Stimulated activated CD4-positive, alpha-beta T cell treated with anti-CD3 and anti-CD28 coated beads, Interleukin-2, amount 100 ng/mL, for 4 hours (primary cell): ENCODE measurements at regions not wholly inside any gene's neighbourhood (a gene's known extent, or its start where the extent isn't known, plus 50 kb on each side); places are given as distances from the start of the nearest gene placed in this dataset.

Source experiments
- DNase-seq: peaks from one replicate; pipeline ENCODE4 v3.0.0-alpha.2; 2020; ENCODE audit warnings: low read depth

DNA sequence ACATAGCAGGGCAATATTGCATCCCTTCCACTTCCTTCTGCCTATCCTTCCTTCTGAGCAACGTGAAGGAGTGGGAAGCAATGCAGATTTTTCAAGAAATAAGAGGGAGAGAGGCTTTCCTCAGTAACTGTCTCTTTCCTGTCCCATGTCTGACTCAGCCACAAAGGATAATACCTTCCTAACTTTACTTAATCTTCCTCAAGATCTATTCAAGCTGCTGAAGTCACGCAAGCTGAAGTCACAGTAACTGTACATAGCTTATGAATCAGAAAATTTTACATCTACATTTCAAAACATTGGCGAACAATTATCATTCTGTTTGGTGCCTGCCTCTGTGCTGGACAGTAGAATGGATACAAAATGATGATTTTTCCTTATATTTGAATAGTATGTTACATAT, 86.4 kb upstream of the POU3F2 start:
- DNase-seq, result no peak

DNA sequence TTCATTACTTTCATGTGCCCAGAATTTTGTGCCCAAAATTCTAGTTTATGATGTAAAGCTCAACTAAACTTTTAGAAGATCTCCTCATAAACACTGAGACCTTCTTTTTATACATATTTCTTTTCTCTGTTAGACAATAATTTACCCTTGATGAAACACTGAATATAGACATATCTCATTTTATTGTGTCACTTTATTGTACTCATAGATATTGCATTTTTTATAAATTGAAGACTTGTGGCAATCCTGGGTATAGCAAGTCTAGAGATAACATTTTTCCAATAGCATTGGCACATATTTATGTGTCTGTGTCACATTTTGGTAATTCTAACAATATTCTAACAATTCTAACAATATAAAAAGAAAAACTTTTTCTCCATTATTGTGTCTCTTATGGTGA, 74.9 kb upstream of the POU3F2 start:
- DNase-seq, result no peak

GRCh38 chr6:98764373-98764911, 69.9 kb upstream of the POU3F2 start:
- DNase-seq, result no peak

GRCh38 chr6:98769546-98769945, 64.8 kb upstream of the POU3F2 start:
- DNase-seq, result no peak

DNA sequence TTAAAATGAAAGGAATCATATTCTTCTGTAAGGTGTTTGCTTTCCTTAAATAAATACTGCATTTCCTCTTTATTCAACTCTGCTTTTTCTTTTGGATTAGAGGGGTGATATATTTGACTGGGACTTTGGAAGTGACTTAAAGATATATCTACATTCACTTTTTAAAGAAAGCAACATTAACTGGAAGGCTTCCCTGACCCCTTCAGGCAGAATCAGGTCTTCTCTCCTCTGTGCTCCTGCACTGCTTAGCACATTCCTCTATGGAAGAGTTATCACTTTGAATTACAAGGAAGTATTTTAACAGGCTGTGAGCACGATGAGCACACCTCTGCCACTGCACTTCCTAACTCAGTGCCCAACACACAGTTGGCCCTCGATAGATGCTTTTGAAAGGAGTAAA, 59.2 kb upstream of the POU3F2 start:
- DNase-seq, result no peak

- no peak for DNase-seq
Observed at GRCh38 chr6:98777762-98778161, 56.6 kb upstream of the POU3F2 start.

GRCh38 chr6:98779618-98780017, 54.8 kb upstream of the POU3F2 start:
- DNase-seq, result no peak

DNA sequence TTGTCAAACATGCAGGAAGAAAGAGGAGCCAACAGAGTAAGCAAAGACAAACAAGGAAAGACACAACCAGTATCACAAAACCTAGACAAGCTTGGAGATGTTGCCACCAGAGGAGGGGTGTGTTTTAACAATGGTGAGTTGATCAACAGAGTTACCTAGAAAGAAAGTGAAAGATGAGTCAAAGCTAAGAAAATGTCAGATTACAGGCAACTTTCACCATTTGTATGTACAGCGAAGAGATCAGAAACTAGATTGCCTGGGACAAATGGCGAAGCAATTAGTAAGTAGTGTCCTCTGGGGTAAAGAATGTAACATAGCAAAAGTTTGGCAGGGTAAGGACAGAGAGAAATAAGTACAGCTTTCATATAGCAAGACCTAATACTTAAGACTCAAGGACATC, 51.6 kb upstream of the POU3F2 start:
- DNase-seq, result no peak

DNA sequence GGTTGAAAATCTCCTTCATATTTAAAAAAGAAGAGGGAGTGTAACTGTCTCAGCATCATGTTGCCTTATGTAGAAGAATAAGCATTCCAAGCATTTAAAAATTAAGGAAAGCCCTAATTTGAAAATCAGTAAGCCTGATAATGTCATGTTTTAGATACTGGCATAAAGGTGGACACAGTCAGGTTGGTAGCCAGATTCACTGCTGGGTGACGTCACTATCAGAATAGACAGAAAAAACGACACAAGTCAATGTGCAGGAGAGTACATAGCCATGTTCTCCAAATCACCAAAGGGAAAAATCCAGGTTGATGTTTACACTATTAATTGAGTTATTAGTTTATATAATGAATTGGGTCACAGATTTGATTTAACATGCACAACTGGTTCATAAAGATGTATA, 50.8 kb upstream of the POU3F2 start:
- no peak for DNase-seq
